ENCODE measurements at regions not wholly inside any gene's neighbourhood (a gene's known extent, or its start where the extent isn't known, plus 50 kb on each side); places are given as distances from the start of the nearest gene placed in this dataset.

- TF ChIP-seq EZH2 (IDR thresholded peaks at IDR 0.05; ENCODE audit: insufficient read depth, poor library complexity, severe bottlenecking) (no peak), EZH2phosphoT487 (IDR thresholded peaks at IDR 0.05; ENCODE audit: insufficient read depth, low read depth) (no peak)
These were observed 274.5 kb upstream of the NOCT start for GRCh38 chr4:138740816-138741745.

All from GM23248 (cell line).